ENCODE measurements at regions not wholly inside any gene's neighbourhood (a gene's known extent, or its start where the extent isn't known, plus 50 kb on each side); places are given as distances from the start of the nearest gene placed in this dataset.

GRCh38 chr13:64420181-64420580 lies 2810.0 kb downstream of the PCDH9 start:
- ChIA-PET POLR2A (no interaction called here), CTCF (ENCODE audit: low intra/inter-chr PET ratio, low total read pairs) (no interaction called here)
- FAIRE-seq: no peak

GRCh38 chr13:64417581-64417980 lies 2812.6 kb downstream of the PCDH9 start:
- FAIRE-seq: no peak
- WGBS (ENCODE audit: low lambda C conversion rate): 26% methylated on average over 3 of the region's 3 CpGs
- in situ Hi-C loops (cut with HindIII; ENCODE audit: extremely low pct_ligation_motif_present, low pct_unique_long_range_greater_than_20kb) (no loop called here), intact Hi-C loops (cut with micrococcal nuclease; ENCODE audit: unreplicated experiment) (no loop called here)
- no peak overlapping the region for H3K27ac ChIP-seq (ENCODE audit: extremely low read length, insufficient read depth, low read length)
- ChIA-PET CTCF (ENCODE audit: low intra/inter-chr PET ratio, low total read pairs) (no interaction called here), POLR2A (no interaction called here)
- H3K79me2 ChIP-seq (ENCODE audit: insufficient read depth, low read length): no peaks in the 10 kb centered on the region
- no peak for DNase-seq (ENCODE audit: low spot score)
- H3K4me1 ChIP-seq (ENCODE audit: insufficient read depth, low read length): no peaks in the 10 kb centered on the region
- no peak overlapping the region for H3K4me3 ChIP-seq (replicated peaks in 1 of 3; ENCODE audit: insufficient read depth in 1 of 3, low read depth in 2 of 3, low read length in 3 of 3)
- H4K20me1 ChIP-seq (ENCODE audit: insufficient read depth, low read length): no peaks in the 10 kb centered on the region
- no peak overlapping the region for H3K9ac ChIP-seq (ENCODE audit: insufficient read depth, low read depth, low read length)
- H3K9me3 ChIP-seq (ENCODE audit: low read length): no peaks in the 10 kb centered on the region
- H3K27me3 ChIP-seq (ENCODE audit: control insufficient read depth in 1 of 2, insufficient read depth in 2 of 2, low read length in 2 of 2): no peaks in the 10 kb centered on the region
- TF ChIP-seq REPIN1 (CRISPR knock-in tag; IDR thresholded peaks at IDR 0.05; ENCODE audit: borderline replicate concordance, low read depth) (no peak), ZSCAN29 (CRISPR knock-in tag; conservative IDR thresholded peaks at IDR 0.05) (no peak), MAFK (conservative IDR thresholded peaks at IDR 0.05 in 1 of 2, IDR thresholded peaks at IDR 0.05 in 1 of 2; ENCODE audit: low read length in 2 of 2) (peak; percentile 92 to 93), MAFF (IDR thresholded peaks at IDR 0.05; ENCODE audit: low read depth, low read length) (peak; percentile 91), NFE2L2 (IDR thresholded peaks at IDR 0.05; ENCODE audit: low read length) (peak; percentile 54), ZNF180 (CRISPR knock-in tag; IDR thresholded peaks at IDR 0.05; ENCODE audit: borderline replicate concordance, low read depth) (no peak), POLR2G (IDR thresholded peaks at IDR 0.05; ENCODE audit: low read depth, low read length) (no peak), NR2C2 (CRISPR knock-in tag; IDR thresholded peaks at IDR 0.05; ENCODE audit: borderline replicate concordance) (no peak), ETV6 (CRISPR knock-in tag; conservative IDR thresholded peaks at IDR 0.05) (no peak), ZBTB21 (CRISPR knock-in tag; IDR thresholded peaks at IDR 0.05) (no peak), ATF7 (IDR thresholded peaks at IDR 0.05) (no peak), ATF7 (CRISPR knock-in tag; IDR thresholded peaks at IDR 0.05) (no peak), ZZZ3 (CRISPR knock-in tag; IDR thresholded peaks at IDR 0.05; ENCODE audit: borderline replicate concordance) (no peak), MXD3 (CRISPR knock-in tag; IDR thresholded peaks at IDR 0.05) (no peak), PHB2 (IDR thresholded peaks at IDR 0.05; ENCODE audit: partially characterized antibody) (no peak), TBX2 (CRISPR knock-in tag; IDR thresholded peaks at IDR 0.05; ENCODE audit: borderline replicate concordance) (no peak), POGK (CRISPR knock-in tag; conservative IDR thresholded peaks at IDR 0.05) (no peak), ZNF766 (CRISPR knock-in tag; IDR thresholded peaks at IDR 0.05; ENCODE audit: borderline replicate concordance) (no peak), HOXD1 (CRISPR knock-in tag; IDR thresholded peaks at IDR 0.05) (no peak)
- no peak overlapping the region for H3K4me2 ChIP-seq (ENCODE audit: low read depth, low read length)
- ATAC-seq: no peak
- no peaks in the 10 kb centered on the region for H3K36me3 ChIP-seq (replicated peaks in 1 of 2; ENCODE audit: control insufficient read depth in 1 of 2, insufficient read depth in 2 of 2, low read length in 2 of 2)
- no TSS peak for BruUV-seq (replicated peaks)
- H2AFZ ChIP-seq (ENCODE audit: low read length): no peak overlapping the region

More at GRCh38 chr13:64420181-64420580, 2810.0 kb downstream of the PCDH9 start:
- Histone ChIP-seq H3K4me1 (ENCODE audit: insufficient read depth, low read length) (no peaks in the 10 kb centered on the region), H3K4me2 (ENCODE audit: low read depth, low read length) (no peak overlapping the region), H3K27me3 (ENCODE audit: control insufficient read depth in 1 of 2, insufficient read depth in 2 of 2, low read length in 2 of 2) (no peaks in the 10 kb centered on the region), H3K9ac (ENCODE audit: insufficient read depth, low read depth, low read length) (no peak overlapping the region), H2AFZ (ENCODE audit: low read length) (no peak overlapping the region), H3K4me3 (replicated peaks in 1 of 3; ENCODE audit: insufficient read depth in 1 of 3, low read depth in 2 of 3, low read length in 3 of 3) (no peak overlapping the region), H4K20me1 (ENCODE audit: insufficient read depth, low read length) (no peaks in the 10 kb centered on the region), H3K36me3 (replicated peaks in 1 of 2; ENCODE audit: control insufficient read depth in 1 of 2, insufficient read depth in 2 of 2, low read length in 2 of 2) (no peaks in the 10 kb centered on the region), H3K79me2 (ENCODE audit: insufficient read depth, low read length) (no peaks in the 10 kb centered on the region), H3K27ac (ENCODE audit: extremely low read length, insufficient read depth, low read length) (no peak overlapping the region), H3K9me3 (ENCODE audit: low read length) (no peaks in the 10 kb centered on the region)
- in situ Hi-C loops (cut with HindIII; ENCODE audit: extremely low pct_ligation_motif_present, low pct_unique_long_range_greater_than_20kb): no loop called here
- DNase-seq (ENCODE audit: low spot score) (no peak), ATAC-seq (no peak)
- no peak for TF ChIP-seq ZBTB1 (CRISPR knock-in tag; IDR thresholded peaks at IDR 0.05; ENCODE audit: borderline replicate concordance)
- TF ChIP-seq ZNF496 (CRISPR knock-in tag; IDR thresholded peaks at IDR 0.05; ENCODE audit: insufficient replicate concordance): no peak
- WGBS (ENCODE audit: low lambda C conversion rate): 38% methylated on average over 3 of the region's 3 CpGs
- no TSS peak for BruUV-seq (replicated peaks)
- intact Hi-C loops (cut with micrococcal nuclease; ENCODE audit: unreplicated experiment): no loop called here
